ENCODE measurements at regions not wholly inside any gene's neighbourhood (a gene's known extent, or its start where the extent isn't known, plus 50 kb on each side); places are given as distances from the start of the nearest gene placed in this dataset.

DNA sequence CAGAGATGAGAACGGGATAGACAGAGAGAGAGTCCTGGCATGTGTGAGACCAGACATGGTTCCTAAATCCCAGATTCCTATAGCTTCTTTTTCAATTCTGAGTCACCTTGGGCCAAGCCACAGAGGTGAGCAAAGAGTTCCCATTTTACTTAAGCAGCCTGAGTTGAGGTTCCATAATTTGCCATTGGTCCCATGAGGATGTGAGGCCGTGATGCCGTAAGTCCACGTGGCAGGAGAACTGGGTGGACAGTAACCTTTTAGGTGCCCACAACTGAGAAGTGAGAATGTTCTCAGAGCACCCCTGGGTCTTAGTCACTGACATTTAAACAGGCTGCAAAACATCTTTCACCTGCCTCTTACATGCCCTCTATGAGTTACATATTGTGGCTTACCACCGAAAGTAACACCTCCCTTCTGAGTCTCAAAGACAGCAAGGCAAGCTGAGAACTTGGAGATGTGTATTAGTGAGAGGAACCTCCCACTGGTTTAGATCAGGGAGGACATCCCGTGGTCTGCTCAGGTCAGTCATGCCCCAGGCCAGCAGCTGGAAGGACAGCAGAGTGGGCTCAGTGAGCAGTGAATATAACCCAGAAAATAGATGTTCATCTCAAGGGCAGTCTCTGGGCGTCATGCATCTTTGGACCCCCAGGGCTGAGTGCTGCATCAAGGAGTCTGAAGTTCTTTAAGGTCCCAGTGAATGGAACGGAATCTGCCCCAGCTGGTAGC lies 127.9 kb upstream of the LGALSL start:
- no peak overlapping the region for H3K9ac ChIP-seq (ENCODE audit: insufficient read depth, low read length)
- no peak overlapping the region for H3K27ac ChIP-seq (ENCODE audit: insufficient read depth, low read length)
- H3K79me2 ChIP-seq (ENCODE audit: control insufficient read depth, insufficient read depth, low read length) = no peaks in the 10 kb centered on the region
- no peak overlapping the region for H3K4me2 ChIP-seq (ENCODE audit: extremely low read depth, insufficient read depth, low read length)
- no peak overlapping the region for H2AFZ ChIP-seq (ENCODE audit: low read length)
- peaks cover 7% of the 10 kb centered on the region for H3K4me1 ChIP-seq (ENCODE audit: control insufficient read depth, extremely low read depth, insufficient read depth, low read length)
- H3K4me3 ChIP-seq (replicated peaks in 1 of 4; ENCODE audit: control extremely low read depth in 1 of 4, insufficient read depth in 1 of 4, low read depth in 3 of 4, low read length in 4 of 4) = no peak overlapping the region
- no peaks in the 10 kb centered on the region for H4K20me1 ChIP-seq (ENCODE audit: control insufficient read depth, extremely low read depth, insufficient read depth, low read length)
- TF ChIP-seq, protein P1, sequence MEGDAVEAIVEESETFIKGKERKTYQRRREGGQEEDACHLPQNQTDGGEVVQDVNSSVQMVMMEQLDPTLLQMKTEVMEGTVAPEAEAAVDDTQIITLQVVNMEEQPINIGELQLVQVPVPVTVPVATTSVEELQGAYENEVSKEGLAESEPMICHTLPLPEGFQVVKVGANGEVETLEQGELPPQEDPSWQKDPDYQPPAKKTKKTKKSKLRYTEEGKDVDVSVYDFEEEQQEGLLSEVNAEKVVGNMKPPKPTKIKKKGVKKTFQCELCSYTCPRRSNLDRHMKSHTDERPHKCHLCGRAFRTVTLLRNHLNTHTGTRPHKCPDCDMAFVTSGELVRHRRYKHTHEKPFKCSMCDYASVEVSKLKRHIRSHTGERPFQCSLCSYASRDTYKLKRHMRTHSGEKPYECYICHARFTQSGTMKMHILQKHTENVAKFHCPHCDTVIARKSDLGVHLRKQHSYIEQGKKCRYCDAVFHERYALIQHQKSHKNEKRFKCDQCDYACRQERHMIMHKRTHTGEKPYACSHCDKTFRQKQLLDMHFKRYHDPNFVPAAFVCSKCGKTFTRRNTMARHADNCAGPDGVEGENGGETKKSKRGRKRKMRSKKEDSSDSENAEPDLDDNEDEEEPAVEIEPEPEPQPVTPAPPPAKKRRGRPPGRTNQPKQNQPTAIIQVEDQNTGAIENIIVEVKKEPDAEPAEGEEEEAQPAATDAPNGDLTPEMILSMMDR (conservative IDR thresholded peaks at IDR 0.05 in 1 of 2, IDR thresholded peaks at IDR 0.05 in 1 of 2; ENCODE audit: low read depth in 1 of 2, low read length in 2 of 2) = no peak
- TF ChIP-seq EZH2 (IDR thresholded peaks at IDR 0.05; ENCODE audit: low read length, missing control alignments) = no peak
- DNase-seq (ENCODE audit: low read depth in 2 of 2) = no peak
- H3K27me3 ChIP-seq (ENCODE audit: control insufficient read depth, insufficient read depth, low read length) = peaks cover 16% of the 10 kb centered on the region
- no peaks in the 10 kb centered on the region for H3K9me3 ChIP-seq (ENCODE audit: control insufficient read depth, insufficient read depth, low read depth, low read length)
- no peaks in the 10 kb centered on the region for H3K36me3 ChIP-seq (ENCODE audit: control insufficient read depth, insufficient read depth, low read length)

- H3K79me2 ChIP-seq (ENCODE audit: control insufficient read depth, insufficient read depth, low read length) = no peaks in the 10 kb centered on the region
- no peaks in the 10 kb centered on the region for H3K9me3 ChIP-seq (ENCODE audit: control insufficient read depth, insufficient read depth, low read depth, low read length)
- no peak overlapping the region for H2AFZ ChIP-seq (ENCODE audit: low read length)
- H3K4me1 ChIP-seq (ENCODE audit: control insufficient read depth, extremely low read depth, insufficient read depth, low read length) = peaks cover 7% of the 10 kb centered on the region
- no peak overlapping the region for H3K9ac ChIP-seq (ENCODE audit: insufficient read depth, low read length)
- no peak overlapping the region for H3K4me2 ChIP-seq (ENCODE audit: extremely low read depth, insufficient read depth, low read length)
- H3K27me3 ChIP-seq (ENCODE audit: control insufficient read depth, insufficient read depth, low read length) = peaks cover 16% of the 10 kb centered on the region
- H3K36me3 ChIP-seq (ENCODE audit: control insufficient read depth, insufficient read depth, low read length) = no peaks in the 10 kb centered on the region
- H4K20me1 ChIP-seq (ENCODE audit: control insufficient read depth, extremely low read depth, insufficient read depth, low read length) = no peaks in the 10 kb centered on the region
- TF ChIP-seq, protein P1 (conservative IDR thresholded peaks at IDR 0.05 in 1 of 2, IDR thresholded peaks at IDR 0.05 in 1 of 2; ENCODE audit: low read depth in 1 of 2, low read length in 2 of 2) = no peak
- no peak for TF ChIP-seq EZH2 (IDR thresholded peaks at IDR 0.05; ENCODE audit: low read length, missing control alignments)
- DNase-seq (ENCODE audit: low read depth in 2 of 2) = no peak
- no peak overlapping the region for H3K27ac ChIP-seq (ENCODE audit: insufficient read depth, low read length)
- no peak overlapping the region for H3K4me3 ChIP-seq (replicated peaks in 1 of 4; ENCODE audit: control extremely low read depth in 1 of 4, insufficient read depth in 1 of 4, low read depth in 3 of 4, low read length in 4 of 4)
Measured at GRCh38 chr2:64326578-64327050, 127.3 kb upstream of the LGALSL start.

DNA sequence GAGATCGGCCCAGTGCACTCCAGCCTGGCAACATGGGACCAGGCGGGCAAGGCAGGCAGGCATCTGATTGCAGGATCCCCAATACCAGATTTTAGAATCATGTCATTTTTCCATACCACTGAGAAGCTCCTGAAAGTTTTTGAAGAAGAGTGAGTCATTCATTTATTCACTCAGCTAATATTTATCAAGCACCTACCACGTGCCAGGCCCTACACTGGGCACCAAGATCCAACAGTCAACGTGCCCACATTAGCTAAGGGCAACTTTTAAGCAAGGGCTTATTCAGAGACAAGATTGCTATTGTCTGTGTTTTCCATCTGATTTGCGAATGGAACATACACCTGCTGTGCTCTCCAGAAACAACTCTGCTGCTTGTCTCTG lies 126.8 kb upstream of the LGALSL start:
- peaks cover 7% of the 10 kb centered on the region for H3K4me1 ChIP-seq (ENCODE audit: control insufficient read depth, extremely low read depth, insufficient read depth, low read length)
- H3K36me3 ChIP-seq (ENCODE audit: control insufficient read depth, insufficient read depth, low read length) = no peaks in the 10 kb centered on the region
- no peak overlapping the region for H3K9ac ChIP-seq (ENCODE audit: insufficient read depth, low read length)
- TF ChIP-seq, protein P1 (conservative IDR thresholded peaks at IDR 0.05 in 1 of 2, IDR thresholded peaks at IDR 0.05 in 1 of 2; ENCODE audit: low read depth in 1 of 2, low read length in 2 of 2) = no peak
- TF ChIP-seq EZH2 (IDR thresholded peaks at IDR 0.05; ENCODE audit: low read length, missing control alignments) = no peak
- no peak overlapping the region for H2AFZ ChIP-seq (ENCODE audit: low read length)
- no peak for DNase-seq (ENCODE audit: low read depth in 2 of 2)
- H3K9me3 ChIP-seq (ENCODE audit: control insufficient read depth, insufficient read depth, low read depth, low read length) = no peaks in the 10 kb centered on the region
- peaks cover 12% of the 10 kb centered on the region for H3K27me3 ChIP-seq (ENCODE audit: control insufficient read depth, insufficient read depth, low read length)
- H3K79me2 ChIP-seq (ENCODE audit: control insufficient read depth, insufficient read depth, low read length) = no peaks in the 10 kb centered on the region
- H3K4me2 ChIP-seq (ENCODE audit: extremely low read depth, insufficient read depth, low read length) = no peak overlapping the region
- no peak overlapping the region for H3K27ac ChIP-seq (ENCODE audit: insufficient read depth, low read length)
- H3K4me3 ChIP-seq (replicated peaks in 1 of 4; ENCODE audit: control extremely low read depth in 1 of 4, insufficient read depth in 1 of 4, low read depth in 3 of 4, low read length in 4 of 4) = no peak overlapping the region
- H4K20me1 ChIP-seq (ENCODE audit: control insufficient read depth, extremely low read depth, insufficient read depth, low read length) = no peaks in the 10 kb centered on the region

Measured in fibroblast of lung (primary cell).